ENCODE measurements at regions not wholly inside any gene's neighbourhood (a gene's known extent, or its start where the extent isn't known, plus 50 kb on each side); places are given as distances from the start of the nearest gene placed in this dataset.
"Not testable (repeated sequence)": the region's sequence is repeated elsewhere in the genome, so short reads cannot be mapped to it uniquely, and the experiment has no call there.

- not testable (repeated sequence) for DNase-seq
Observed at GRCh38 chr2:132220589-132220988, 58.8 kb upstream of the ANKRD30BL start.

- DNase-seq: not testable (repeated sequence)
Observed at GRCh38 chr2:132221886-132222285, 60.1 kb upstream of the ANKRD30BL start.

- no peak for DNase-seq
Observed at GRCh38 chr2:132252191-132252893, 90.6 kb upstream of the ANKRD30BL start.

- no peak for DNase-seq
Observed at GRCh38 chr2:132252894-132253264, 91.1 kb upstream of the ANKRD30BL start.

- DNase-seq: no peak
Observed at GRCh38 chr2:132253496-132254305, 91.9 kb upstream of the ANKRD30BL start.

GRCh38 chr2:132254306-132254919 lies 92.7 kb upstream of the ANKRD30BL start:
- DNase-seq: not testable (repeated sequence)

GRCh38 chr2:132255714-132256113 lies 94.0 kb upstream of the ANKRD30BL start:
- DNase-seq: no peak

- DNase-seq: no peak
Observed at GRCh38 chr2:132256251-132256902, 94.6 kb upstream of the ANKRD30BL start.

- not testable (repeated sequence) for DNase-seq
Observed at GRCh38 chr2:132256903-132257300, 95.2 kb upstream of the ANKRD30BL start.

GRCh38 chr2:132257301-132258171 lies 95.8 kb upstream of the ANKRD30BL start:
- DNase-seq: not testable (repeated sequence)

GRCh38 chr2:132259276-132259675 lies 97.5 kb upstream of the ANKRD30BL start:
- DNase-seq: not testable (repeated sequence)

- not testable (repeated sequence) for DNase-seq
Observed at GRCh38 chr2:132265595-132265994, 103.8 kb upstream of the ANKRD30BL start.

- DNase-seq: no peak
Observed at GRCh38 chr2:132267105-132267497, 105.3 kb upstream of the ANKRD30BL start.

GRCh38 chr2:132267498-132268283 lies 105.9 kb upstream of the ANKRD30BL start:
- peak; percentile 11 for DNase-seq

- DNase-seq: peak; percentile 24
Observed at GRCh38 chr2:132268284-132268976, 106.7 kb upstream of the ANKRD30BL start.

- DNase-seq: no peak
Observed at GRCh38 chr2:132268977-132269523, 107.3 kb upstream of the ANKRD30BL start.

GRCh38 chr2:132270255-132270654 lies 108.5 kb upstream of the ANKRD30BL start:
- DNase-seq: no peak

GRCh38 chr2:132270981-132271546 lies 109.3 kb upstream of the ANKRD30BL start:
- DNase-seq: no peak

- DNase-seq: not testable (repeated sequence)
Observed at GRCh38 chr2:132271794-132272193, 110.0 kb upstream of the ANKRD30BL start.

GRCh38 chr2:132272713-132273112 lies 111.0 kb upstream of the ANKRD30BL start:
- no peak for DNase-seq
